ENCODE measurements at regions not wholly inside any gene's neighbourhood (a gene's known extent, or its start where the extent isn't known, plus 50 kb on each side); places are given as distances from the start of the nearest gene placed in this dataset.

DNA sequence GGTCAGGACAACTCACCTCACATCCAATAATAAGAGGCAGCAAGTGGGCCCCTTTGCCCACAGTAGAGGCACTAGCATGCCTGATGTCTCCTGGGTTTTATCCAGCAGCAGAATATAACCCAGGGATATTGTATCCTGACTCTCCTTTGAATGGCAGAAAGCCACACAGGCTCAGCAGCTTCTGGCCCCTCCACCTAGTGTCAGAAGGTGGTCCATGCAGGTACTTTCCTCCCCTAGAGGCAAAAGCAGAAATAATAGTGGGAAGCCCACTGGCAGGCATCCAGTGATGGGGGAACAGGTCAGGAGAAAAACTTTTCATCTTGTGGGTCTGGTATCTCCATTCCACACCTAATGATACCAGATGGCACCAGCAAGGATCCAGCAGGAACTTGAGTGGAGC lies 75.5 kb upstream of the IRS4 start:
- DNase-seq, result no peak

DNA sequence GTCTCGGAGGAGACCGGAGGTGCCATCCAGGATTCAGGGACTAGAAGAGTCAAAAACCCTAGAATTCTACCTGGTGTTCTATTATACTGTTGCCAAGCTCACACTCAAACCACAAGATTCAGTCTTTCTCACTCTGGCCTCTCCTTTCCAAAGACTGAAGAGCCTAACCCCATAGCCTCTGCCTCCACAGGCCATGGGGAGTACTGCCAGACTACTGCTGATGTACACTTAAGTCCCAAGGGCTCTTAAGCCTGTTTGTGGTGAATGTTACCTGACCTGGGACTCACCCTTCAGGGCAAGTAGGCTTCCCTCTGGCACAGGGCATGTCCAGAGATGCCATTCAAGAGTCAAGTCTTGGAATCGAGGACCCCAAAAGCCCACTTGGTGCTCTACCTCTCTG lies 58.9 kb upstream of the IRS4 start:
- no peak for DNase-seq
